IgD-negative memory B cell (primary cell): ENCODE measurements at regions not wholly inside any gene's neighbourhood (a gene's known extent, or its start where the extent isn't known, plus 50 kb on each side); places are given as distances from the start of the nearest gene placed in this dataset.
A peak's percentile ranks its signal among the peaks of the same experiment; 100 is the strongest.
"Not testable (repeated sequence)": the region's sequence is repeated elsewhere in the genome, so short reads cannot be mapped to it uniquely, and the experiment has no call there.

Experiments used
- H3K27ac Mint-ChIP-seq, 3 donors: one replicate each; pipeline ENCODE4 v1.8.0; 2020 to 2022; ENCODE audit warnings: mild to moderate bottlenecking in 3 of 3, mixed read lengths in 3 of 3, moderate library complexity in 1 of 3
- H3K27me3 Mint-ChIP-seq: one replicate; pipeline ENCODE4 v1.8.0; 2021; ENCODE audit warnings: mixed read lengths
- H3K36me3 Mint-ChIP-seq: one replicate; pipeline ENCODE4 v1.8.0; 2020; ENCODE audit warnings: mild to moderate bottlenecking, mixed read lengths
- H3K4me1 Mint-ChIP-seq, 3 donors: one replicate each; pipeline ENCODE4 v1.8.0; 2020 to 2022; ENCODE audit warnings: mixed read lengths in 3 of 3, mild to moderate bottlenecking in 1 of 3
- H3K4me3 Mint-ChIP-seq, 4 donors: one replicate each; pipeline ENCODE4 v1.8.0; 2020 to 2022; ENCODE audit warnings: mild to moderate bottlenecking in 4 of 4, mixed read lengths in 4 of 4, moderate library complexity in 3 of 4
- H3K9me3 Mint-ChIP-seq, 3 donors: one replicate each; pipeline ENCODE4 v1.8.0; 2020 to 2021; ENCODE audit warnings: mixed read lengths in 3 of 3, mild to moderate bottlenecking in 1 of 3

GRCh38 chr5:100421360-100421759 is 113.8 kb upstream of the FAM174A start:
- no peak overlapping the region for H3K4me3 Mint-ChIP-seq
- no peaks in the 10 kb centered on the region for H3K27me3 Mint-ChIP-seq
- H3K36me3 Mint-ChIP-seq = peaks cover under 1% of the 10 kb centered on the region
- H3K27ac Mint-ChIP-seq = no peak overlapping the region
- H3K9me3 Mint-ChIP-seq = peaks cover 7 to 11% (median 9%) of the 10 kb centered on the region in 3 donors
- no peaks in the 10 kb centered on the region for H3K4me1 Mint-ChIP-seq

- H3K27me3 Mint-ChIP-seq = no peaks in the 10 kb centered on the region
- H3K9me3 Mint-ChIP-seq = peaks cover 0 to 2% (median 0%) of the 10 kb centered on the region in 3 donors
- H3K27ac Mint-ChIP-seq = no peak overlapping the region
- H3K36me3 Mint-ChIP-seq = peaks cover 2% of the 10 kb centered on the region
- no peak overlapping the region for H3K4me3 Mint-ChIP-seq
- no peaks in the 10 kb centered on the region for H3K4me1 Mint-ChIP-seq
Measured at GRCh38 chr5:100418231-100418630, 116.9 kb upstream of the FAM174A start.

GRCh38 chr5:100409660-100410151 is 125.5 kb upstream of the FAM174A start:
- Mint-ChIP-seq H3K4me1 (no peaks in the 10 kb centered on the region), H3K36me3 (no peaks in the 10 kb centered on the region), H3K27me3 (no peaks in the 10 kb centered on the region), H3K27ac (no peak overlapping the region), H3K4me3 (no peak overlapping the region), H3K9me3 (no peaks in the 10 kb centered on the region)

- Mint-ChIP-seq H3K27ac (no peak overlapping the region), H3K4me3 (no peak overlapping the region), H3K9me3 (no peaks in the 10 kb centered on the region), H3K4me1 (peaks cover 0 to 1% (median 0%) of the 10 kb centered on the region in 3 donors), H3K27me3 (no peaks in the 10 kb centered on the region), H3K36me3 (no peaks in the 10 kb centered on the region)
Measured at GRCh38 chr5:100407053-100407452, 128.1 kb upstream of the FAM174A start.

GRCh38 chr5:100406640-100407039 is 128.5 kb upstream of the FAM174A start:
- no peaks in the 10 kb centered on the region for H3K27me3 Mint-ChIP-seq
- no peaks in the 10 kb centered on the region for H3K36me3 Mint-ChIP-seq
- H3K9me3 Mint-ChIP-seq = no peaks in the 10 kb centered on the region
- H3K27ac Mint-ChIP-seq = no peak overlapping the region
- peaks cover 0 to 1% (median 0%) of the 10 kb centered on the region in 3 donors for H3K4me1 Mint-ChIP-seq
- no peak overlapping the region for H3K4me3 Mint-ChIP-seq

- Mint-ChIP-seq H3K27ac (no peak overlapping the region), H3K4me1 (peaks cover 0 to 1% (median 0%) of the 10 kb centered on the region in 3 donors), H3K4me3 (no peak overlapping the region), H3K9me3 (no peaks in the 10 kb centered on the region), H3K36me3 (no peaks in the 10 kb centered on the region), H3K27me3 (no peaks in the 10 kb centered on the region)
Measured at GRCh38 chr5:100402071-100402470, 133.1 kb upstream of the FAM174A start.

- H3K27me3 Mint-ChIP-seq = no peaks in the 10 kb centered on the region
- no peak overlapping the region for H3K4me3 Mint-ChIP-seq
- peaks cover 0 to 1% (median 0%) of the 10 kb centered on the region in 3 donors for H3K4me1 Mint-ChIP-seq
- no peak overlapping the region for H3K27ac Mint-ChIP-seq
- no peaks in the 10 kb centered on the region for H3K9me3 Mint-ChIP-seq
- H3K36me3 Mint-ChIP-seq = no peaks in the 10 kb centered on the region
Measured at GRCh38 chr5:100401149-100401548, 134.0 kb upstream of the FAM174A start.

GRCh38 chr5:100398815-100399214 is 136.4 kb upstream of the FAM174A start:
- not testable (repeated sequence) for H3K4me1 Mint-ChIP-seq, H3K9me3 Mint-ChIP-seq, H3K27ac Mint-ChIP-seq, H3K27me3 Mint-ChIP-seq, H3K4me3 Mint-ChIP-seq, H3K36me3 Mint-ChIP-seq

- not testable (repeated sequence) for H3K4me3 Mint-ChIP-seq, H3K27ac Mint-ChIP-seq, H3K27me3 Mint-ChIP-seq
Measured at GRCh38 chr5:100379254-100379858, 155.8 kb upstream of the FAM174A start.

GRCh38 chr5:100364757-100365478 is 170.3 kb upstream of the FAM174A start:
- H3K27me3 Mint-ChIP-seq, H3K9me3 Mint-ChIP-seq, H3K27ac Mint-ChIP-seq, H3K36me3 Mint-ChIP-seq, H3K4me3 Mint-ChIP-seq, H3K4me1 Mint-ChIP-seq: not testable (repeated sequence)

More at GRCh38 chr5:100379254-100379858, 155.8 kb upstream of the FAM174A start:
- not testable (repeated sequence) for H3K36me3 Mint-ChIP-seq, H3K9me3 Mint-ChIP-seq, H3K4me1 Mint-ChIP-seq

- H3K27ac Mint-ChIP-seq = not testable (repeated sequence)
Measured at GRCh38 chr5:100364343-100364742, 170.8 kb upstream of the FAM174A start.

GRCh38 chr5:100359998-100360397 is 175.2 kb upstream of the FAM174A start:
- not testable (repeated sequence) for H3K9me3 Mint-ChIP-seq

More at GRCh38 chr5:100364343-100364742, 170.8 kb upstream of the FAM174A start:
- H3K9me3 Mint-ChIP-seq, H3K27me3 Mint-ChIP-seq, H3K36me3 Mint-ChIP-seq, H3K4me3 Mint-ChIP-seq, H3K4me1 Mint-ChIP-seq: not testable (repeated sequence)

GRCh38 chr5:100346269-100346668 is 188.9 kb upstream of the FAM174A start:
- not testable (repeated sequence) for H3K27me3 Mint-ChIP-seq, H3K4me1 Mint-ChIP-seq, H3K36me3 Mint-ChIP-seq, H3K4me3 Mint-ChIP-seq, H3K9me3 Mint-ChIP-seq, H3K27ac Mint-ChIP-seq

More at GRCh38 chr5:100359998-100360397, 175.2 kb upstream of the FAM174A start:
- H3K36me3 Mint-ChIP-seq, H3K4me3 Mint-ChIP-seq, H3K27ac Mint-ChIP-seq, H3K4me1 Mint-ChIP-seq, H3K27me3 Mint-ChIP-seq: not testable (repeated sequence)

- not testable (repeated sequence) for H3K9me3 Mint-ChIP-seq, H3K36me3 Mint-ChIP-seq, H3K4me1 Mint-ChIP-seq, H3K27ac Mint-ChIP-seq, H3K4me3 Mint-ChIP-seq, H3K27me3 Mint-ChIP-seq
Measured at GRCh38 chr5:100341485-100341884, 193.7 kb upstream of the FAM174A start.

GRCh38 chr5:100322483-100322882 is 212.7 kb upstream of the FAM174A start:
- no peaks in the 10 kb centered on the region for H3K36me3 Mint-ChIP-seq
- no peaks in the 10 kb centered on the region for H3K4me1 Mint-ChIP-seq
- H3K4me3 Mint-ChIP-seq = no peak overlapping the region
- no peaks in the 10 kb centered on the region for H3K9me3 Mint-ChIP-seq
- H3K27me3 Mint-ChIP-seq = no peaks in the 10 kb centered on the region
- peak overlapping the region in 1 of 3 donors; percentile 50 for H3K27ac Mint-ChIP-seq

GRCh38 chr5:100319885-100320284 is 215.3 kb upstream of the FAM174A start:
- no peaks in the 10 kb centered on the region for H3K4me1 Mint-ChIP-seq
- no peak overlapping the region for H3K4me3 Mint-ChIP-seq
- no peaks in the 10 kb centered on the region for H3K27me3 Mint-ChIP-seq
- no peaks in the 10 kb centered on the region for H3K36me3 Mint-ChIP-seq
- H3K9me3 Mint-ChIP-seq = peaks cover 0 to 8% (median 6%) of the 10 kb centered on the region in 3 donors
- H3K27ac Mint-ChIP-seq = no peak overlapping the region
